H1 (cell line): ENCODE measurements at regions not wholly inside any gene's neighbourhood (a gene's known extent, or its start where the extent isn't known, plus 50 kb on each side); places are given as distances from the start of the nearest gene placed in this dataset.

Experiments used
- CHD1 ChIP-seq: IDR thresholded peaks from 2 replicates; pipeline ENCODE4 v1.6.1; 2012; ENCODE audit warnings: low read depth, low read length, improper control_type of control experiment
- EGR1 ChIP-seq: IDR thresholded peaks from 2 replicates; pipeline ENCODE4 v1.6.1; 2011; ENCODE audit warnings: low read depth, low read length, borderline replicate concordance
- SP4 ChIP-seq: IDR thresholded peaks from 2 replicates; pipeline ENCODE4 v1.6.1; 2012; ENCODE audit warnings: low read length, inconsistent platforms
- TF ChIP-seq, protein P1 (sequence below): fragments of 300-600 bp; sonication (generic); IDR thresholded peaks from 2 replicates; pipeline ENCODE4 v1.7.1; 2012; ENCODE audit warnings: low read length, moderate library complexity, mild to moderate bottlenecking, inconsistent platforms; ENCODE audit not compliant: insufficient replicate concordance

GRCh38 chr2:66839551-66840320 is 404.8 kb downstream of the MEIS1 start (continued):
- TF ChIP-seq, protein P1, sequence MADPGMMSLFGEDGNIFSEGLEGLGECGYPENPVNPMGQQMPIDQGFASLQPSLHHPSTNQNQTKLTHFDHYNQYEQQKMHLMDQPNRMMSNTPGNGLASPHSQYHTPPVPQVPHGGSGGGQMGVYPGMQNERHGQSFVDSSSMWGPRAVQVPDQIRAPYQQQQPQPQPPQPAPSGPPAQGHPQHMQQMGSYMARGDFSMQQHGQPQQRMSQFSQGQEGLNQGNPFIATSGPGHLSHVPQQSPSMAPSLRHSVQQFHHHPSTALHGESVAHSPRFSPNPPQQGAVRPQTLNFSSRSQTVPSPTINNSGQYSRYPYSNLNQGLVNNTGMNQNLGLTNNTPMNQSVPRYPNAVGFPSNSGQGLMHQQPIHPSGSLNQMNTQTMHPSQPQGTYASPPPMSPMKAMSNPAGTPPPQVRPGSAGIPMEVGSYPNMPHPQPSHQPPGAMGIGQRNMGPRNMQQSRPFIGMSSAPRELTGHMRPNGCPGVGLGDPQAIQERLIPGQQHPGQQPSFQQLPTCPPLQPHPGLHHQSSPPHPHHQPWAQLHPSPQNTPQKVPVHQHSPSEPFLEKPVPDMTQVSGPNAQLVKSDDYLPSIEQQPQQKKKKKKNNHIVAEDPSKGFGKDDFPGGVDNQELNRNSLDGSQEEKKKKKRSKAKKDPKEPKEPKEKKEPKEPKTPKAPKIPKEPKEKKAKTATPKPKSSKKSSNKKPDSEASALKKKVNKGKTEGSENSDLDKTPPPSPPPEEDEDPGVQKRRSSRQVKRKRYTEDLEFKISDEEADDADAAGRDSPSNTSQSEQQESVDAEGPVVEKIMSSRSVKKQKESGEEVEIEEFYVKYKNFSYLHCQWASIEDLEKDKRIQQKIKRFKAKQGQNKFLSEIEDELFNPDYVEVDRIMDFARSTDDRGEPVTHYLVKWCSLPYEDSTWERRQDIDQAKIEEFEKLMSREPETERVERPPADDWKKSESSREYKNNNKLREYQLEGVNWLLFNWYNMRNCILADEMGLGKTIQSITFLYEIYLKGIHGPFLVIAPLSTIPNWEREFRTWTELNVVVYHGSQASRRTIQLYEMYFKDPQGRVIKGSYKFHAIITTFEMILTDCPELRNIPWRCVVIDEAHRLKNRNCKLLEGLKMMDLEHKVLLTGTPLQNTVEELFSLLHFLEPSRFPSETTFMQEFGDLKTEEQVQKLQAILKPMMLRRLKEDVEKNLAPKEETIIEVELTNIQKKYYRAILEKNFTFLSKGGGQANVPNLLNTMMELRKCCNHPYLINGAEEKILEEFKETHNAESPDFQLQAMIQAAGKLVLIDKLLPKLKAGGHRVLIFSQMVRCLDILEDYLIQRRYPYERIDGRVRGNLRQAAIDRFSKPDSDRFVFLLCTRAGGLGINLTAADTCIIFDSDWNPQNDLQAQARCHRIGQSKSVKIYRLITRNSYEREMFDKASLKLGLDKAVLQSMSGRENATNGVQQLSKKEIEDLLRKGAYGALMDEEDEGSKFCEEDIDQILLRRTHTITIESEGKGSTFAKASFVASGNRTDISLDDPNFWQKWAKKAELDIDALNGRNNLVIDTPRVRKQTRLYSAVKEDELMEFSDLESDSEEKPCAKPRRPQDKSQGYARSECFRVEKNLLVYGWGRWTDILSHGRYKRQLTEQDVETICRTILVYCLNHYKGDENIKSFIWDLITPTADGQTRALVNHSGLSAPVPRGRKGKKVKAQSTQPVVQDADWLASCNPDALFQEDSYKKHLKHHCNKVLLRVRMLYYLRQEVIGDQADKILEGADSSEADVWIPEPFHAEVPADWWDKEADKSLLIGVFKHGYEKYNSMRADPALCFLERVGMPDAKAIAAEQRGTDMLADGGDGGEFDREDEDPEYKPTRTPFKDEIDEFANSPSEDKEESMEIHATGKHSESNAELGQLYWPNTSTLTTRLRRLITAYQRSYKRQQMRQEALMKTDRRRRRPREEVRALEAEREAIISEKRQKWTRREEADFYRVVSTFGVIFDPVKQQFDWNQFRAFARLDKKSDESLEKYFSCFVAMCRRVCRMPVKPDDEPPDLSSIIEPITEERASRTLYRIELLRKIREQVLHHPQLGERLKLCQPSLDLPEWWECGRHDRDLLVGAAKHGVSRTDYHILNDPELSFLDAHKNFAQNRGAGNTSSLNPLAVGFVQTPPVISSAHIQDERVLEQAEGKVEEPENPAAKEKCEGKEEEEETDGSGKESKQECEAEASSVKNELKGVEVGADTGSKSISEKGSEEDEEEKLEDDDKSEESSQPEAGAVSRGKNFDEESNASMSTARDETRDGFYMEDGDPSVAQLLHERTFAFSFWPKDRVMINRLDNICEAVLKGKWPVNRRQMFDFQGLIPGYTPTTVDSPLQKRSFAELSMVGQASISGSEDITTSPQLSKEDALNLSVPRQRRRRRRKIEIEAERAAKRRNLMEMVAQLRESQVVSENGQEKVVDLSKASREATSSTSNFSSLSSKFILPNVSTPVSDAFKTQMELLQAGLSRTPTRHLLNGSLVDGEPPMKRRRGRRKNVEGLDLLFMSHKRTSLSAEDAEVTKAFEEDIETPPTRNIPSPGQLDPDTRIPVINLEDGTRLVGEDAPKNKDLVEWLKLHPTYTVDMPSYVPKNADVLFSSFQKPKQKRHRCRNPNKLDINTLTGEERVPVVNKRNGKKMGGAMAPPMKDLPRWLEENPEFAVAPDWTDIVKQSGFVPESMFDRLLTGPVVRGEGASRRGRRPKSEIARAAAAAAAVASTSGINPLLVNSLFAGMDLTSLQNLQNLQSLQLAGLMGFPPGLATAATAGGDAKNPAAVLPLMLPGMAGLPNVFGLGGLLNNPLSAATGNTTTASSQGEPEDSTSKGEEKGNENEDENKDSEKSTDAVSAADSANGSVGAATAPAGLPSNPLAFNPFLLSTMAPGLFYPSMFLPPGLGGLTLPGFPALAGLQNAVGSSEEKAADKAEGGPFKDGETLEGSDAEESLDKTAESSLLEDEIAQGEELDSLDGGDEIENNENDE, result no peak
- no peak for TF ChIP-seq CHD1
- no peak for TF ChIP-seq EGR1
- no peak for TF ChIP-seq SP4
